ENCODE measurements at regions not wholly inside any gene's neighbourhood (a gene's known extent, or its start where the extent isn't known, plus 50 kb on each side); places are given as distances from the start of the nearest gene placed in this dataset.

DNA sequence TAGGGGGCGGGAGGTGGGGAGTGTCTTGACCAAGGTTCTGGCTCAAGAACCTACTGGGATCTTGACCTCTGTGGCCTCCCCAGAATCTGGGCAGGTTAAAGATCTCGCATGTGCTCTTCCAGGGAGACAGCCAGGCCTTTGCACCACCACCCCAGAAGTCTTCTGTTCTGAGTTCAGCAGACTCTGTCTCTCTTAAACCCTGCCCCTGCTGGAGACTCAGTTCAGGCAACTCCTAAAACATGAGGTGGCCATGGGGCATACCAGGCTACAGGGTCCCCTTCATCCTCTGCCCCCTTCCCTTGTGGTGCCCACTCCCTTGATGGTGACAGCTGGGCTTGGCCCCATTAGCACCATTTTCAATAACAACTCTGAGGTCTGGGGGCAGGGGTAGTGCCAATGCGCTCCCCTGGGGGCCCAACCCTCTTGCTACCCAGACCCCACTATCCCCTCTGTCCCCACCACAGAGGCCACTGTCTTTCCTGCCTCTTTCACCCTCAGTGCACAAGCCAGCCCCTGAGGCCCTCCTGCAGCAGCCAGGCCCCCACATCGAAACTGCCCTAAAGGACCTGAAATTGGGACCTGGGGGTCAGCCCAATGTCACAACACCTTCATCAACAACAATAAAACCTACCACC, 132.7 kb upstream of the RUNX3 start:
- Mint-ChIP-seq H3K27ac (no peak overlapping the region), H3K36me3 (no peaks in the 10 kb centered on the region), H3K9me3 (no peaks in the 10 kb centered on the region)
- ATAC-seq: no peak
- DNase-seq (ENCODE audit: low spot score in 2 of 2): no peak

DNA sequence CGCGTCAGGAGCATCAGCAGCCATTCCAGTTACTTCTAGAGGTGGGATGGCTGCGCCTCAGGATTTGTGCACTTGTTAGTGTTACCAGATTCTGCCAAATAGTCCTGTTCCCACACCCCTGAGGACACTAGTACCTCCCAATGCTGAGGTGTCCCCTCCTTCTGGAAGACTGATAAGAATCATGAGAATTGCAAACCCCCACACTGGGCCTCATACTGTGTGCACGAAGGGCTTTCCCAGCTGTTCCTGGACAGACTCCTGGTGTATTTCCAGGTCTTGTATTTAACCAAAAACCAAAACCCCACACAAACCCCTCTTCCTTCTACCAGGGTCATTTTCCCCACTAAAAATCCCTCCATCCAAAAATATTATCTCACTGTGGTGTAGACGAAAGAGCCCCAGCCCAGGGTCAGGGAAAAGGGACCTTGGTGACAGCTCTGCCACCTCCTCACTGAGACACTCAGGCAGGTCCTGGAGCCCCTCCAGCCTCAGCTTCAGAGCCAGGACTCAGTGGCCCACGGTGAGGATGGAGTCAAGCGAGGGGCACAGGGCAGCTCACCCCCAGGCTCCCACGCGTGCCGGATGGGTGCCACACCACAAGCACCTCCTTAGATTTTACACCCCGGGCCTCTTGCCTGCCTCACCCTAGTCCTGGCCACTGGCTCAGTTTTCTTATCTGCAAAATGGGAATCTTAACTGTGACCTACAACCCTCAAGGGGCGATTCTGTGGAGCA, 131.4 kb upstream of the RUNX3 start:
- no peaks in the 10 kb centered on the region for H3K9me3 Mint-ChIP-seq
- no peak overlapping the region for H3K27ac Mint-ChIP-seq
- H3K36me3 Mint-ChIP-seq: no peaks in the 10 kb centered on the region
- DNase-seq (ENCODE audit: low spot score in 2 of 2) (no peak), ATAC-seq (no peak)

DNA sequence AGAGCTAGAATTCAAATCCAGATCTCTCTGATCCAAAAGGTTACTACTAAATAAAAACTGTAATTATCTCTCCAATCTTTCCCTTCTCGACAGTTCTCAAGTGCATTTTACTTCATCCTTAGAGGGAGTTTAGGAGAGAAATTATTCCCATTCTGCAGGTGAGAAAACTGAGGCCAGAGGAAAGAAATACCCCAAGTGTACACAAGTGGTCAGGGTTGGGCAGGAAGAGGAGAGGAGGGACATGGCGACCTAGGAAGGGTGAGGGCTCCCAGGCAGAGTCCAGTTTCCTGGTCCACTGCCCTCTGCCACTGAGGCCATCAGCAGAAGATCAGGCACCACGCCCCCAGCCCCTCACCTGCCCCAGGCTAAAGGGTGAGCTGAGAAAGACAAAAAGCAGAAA, 127.1 kb upstream of the RUNX3 start:
- H3K27ac Mint-ChIP-seq: no peak overlapping the region
- no peaks in the 10 kb centered on the region for H3K9me3 Mint-ChIP-seq
- H3K36me3 Mint-ChIP-seq: no peaks in the 10 kb centered on the region
- DNase-seq (ENCODE audit: low spot score in 2 of 2) (no peak), ATAC-seq (no peak)

DNA sequence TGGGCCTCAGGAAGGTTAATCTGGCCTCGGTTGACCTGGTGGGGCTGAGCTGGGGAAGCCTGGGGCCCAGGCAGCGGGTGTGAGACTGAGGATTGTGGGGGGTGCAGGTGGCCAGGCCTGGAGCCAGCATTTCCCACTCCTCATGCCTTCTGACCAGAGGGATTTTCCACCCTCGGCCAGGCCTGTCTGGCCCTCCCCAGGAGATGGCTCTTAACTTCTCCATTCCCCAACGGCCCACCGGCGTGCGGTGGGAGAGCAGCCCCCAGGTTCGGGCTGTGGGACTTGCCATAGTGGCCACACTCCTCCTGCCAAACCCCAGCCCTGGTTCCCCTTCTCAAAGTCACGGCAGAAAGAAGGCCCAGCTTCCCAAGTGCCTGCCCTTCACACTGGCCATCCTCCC, 126.5 kb upstream of the RUNX3 start:
- ATAC-seq: no peak
- H3K36me3 Mint-ChIP-seq: no peaks in the 10 kb centered on the region

DNA sequence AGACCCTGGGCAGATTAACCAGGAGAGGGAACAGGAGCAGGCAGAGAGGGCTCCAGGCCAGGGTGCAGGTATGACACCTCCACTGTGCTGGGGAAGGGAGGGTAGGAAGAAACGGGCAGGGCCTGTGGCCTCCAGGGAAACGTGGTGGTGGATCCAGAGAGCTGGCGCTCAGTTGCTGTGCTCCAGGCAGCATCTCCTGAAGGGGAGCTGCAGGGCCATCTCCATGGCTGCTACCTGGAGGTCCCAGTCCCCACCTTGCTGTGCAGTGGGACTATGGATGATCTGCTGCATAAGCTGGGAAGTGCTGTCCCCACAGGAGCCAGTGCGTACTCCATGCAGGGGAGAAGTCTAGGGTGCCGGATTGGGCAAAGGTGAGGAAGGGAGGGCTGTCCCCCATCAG, 125.9 kb upstream of the RUNX3 start:
- peak overlapping the region in 1 of 2 donors; percentile 79 for H3K27ac Mint-ChIP-seq
- H3K9me3 Mint-ChIP-seq: no peaks in the 10 kb centered on the region
- no peaks in the 10 kb centered on the region for H3K36me3 Mint-ChIP-seq
- DNase-seq (ENCODE audit: low spot score in 2 of 2) (no peak), ATAC-seq (no peak)

More for the DNA sequence above, 126.5 kb upstream of the RUNX3 start:
- Mint-ChIP-seq H3K9me3 (no peaks in the 10 kb centered on the region), H3K27ac (no peak overlapping the region)
- DNase-seq (ENCODE audit: low spot score in 2 of 2): no peak

DNA sequence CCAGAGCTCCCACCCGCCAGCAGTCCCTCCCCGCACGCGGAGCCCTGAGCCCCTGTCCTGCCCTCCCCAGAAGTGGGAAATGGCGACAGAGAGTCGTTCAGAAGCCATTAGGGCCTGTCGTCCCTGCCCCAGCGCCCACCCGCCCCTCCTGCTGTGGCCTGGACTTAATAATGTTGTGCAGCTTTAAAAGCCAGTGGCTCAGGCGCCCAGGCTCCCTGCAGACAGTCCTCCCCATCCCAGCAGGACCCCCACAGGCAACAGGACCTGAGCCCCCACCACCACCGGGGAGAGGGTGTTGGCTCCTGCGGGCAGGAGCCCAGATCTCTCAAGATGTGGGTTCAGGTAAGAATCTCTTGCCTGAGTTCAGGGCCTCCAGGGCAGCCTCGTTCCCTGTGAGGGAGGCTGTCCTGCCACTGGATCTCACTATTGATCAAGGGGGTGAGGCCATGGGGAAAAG, 125.3 kb upstream of the RUNX3 start:
- no peaks in the 10 kb centered on the region for H3K9me3 Mint-ChIP-seq
- ATAC-seq: no peak
- no peaks in the 10 kb centered on the region for H3K36me3 Mint-ChIP-seq

DNA sequence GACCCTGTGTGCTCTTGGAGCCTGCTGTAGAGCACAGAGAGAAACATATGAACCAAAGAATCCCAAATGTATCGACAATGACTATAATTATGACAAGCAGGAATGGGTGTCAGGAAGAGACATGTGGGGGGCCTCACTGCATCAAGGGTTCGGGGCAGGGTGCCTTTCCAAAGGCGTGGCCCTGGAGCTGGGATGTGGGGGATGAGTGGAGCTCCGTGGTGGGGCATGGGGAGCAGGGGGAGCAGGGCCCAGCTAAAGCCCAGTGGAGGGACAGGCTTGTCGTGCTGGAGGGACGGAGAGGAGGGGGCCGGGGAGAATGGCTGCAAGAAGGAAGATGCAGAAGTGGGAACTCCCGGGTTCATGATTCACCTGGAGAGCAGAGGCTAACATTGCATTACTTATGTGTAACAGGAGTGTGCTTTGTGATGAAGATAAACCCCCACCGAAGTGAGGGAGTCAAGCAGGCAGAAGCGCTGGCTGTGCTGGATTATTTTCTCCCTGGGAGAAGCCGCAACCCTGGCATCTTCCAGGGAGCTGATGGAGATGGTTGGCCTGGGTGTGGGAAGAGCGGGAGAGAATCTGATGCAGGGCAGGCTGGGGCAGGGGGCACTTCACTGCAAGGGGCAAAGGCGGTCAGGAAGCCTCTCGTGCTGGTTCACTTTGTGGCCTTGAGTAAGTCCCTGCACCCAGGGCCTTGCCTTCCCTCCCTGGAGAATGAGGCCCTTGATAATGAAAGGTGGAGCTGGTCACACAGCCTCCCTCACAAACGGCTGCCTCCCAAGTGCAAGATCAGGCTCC, 124.6 kb upstream of the RUNX3 start:
- H3K36me3 Mint-ChIP-seq: no peaks in the 10 kb centered on the region
- DNase-seq (ENCODE audit: low spot score in 2 of 2): peak in 1 of 2 donors; percentile 38
- no peaks in the 10 kb centered on the region for H3K9me3 Mint-ChIP-seq
- peak overlapping the region in 1 of 2 donors; percentile 14 for H3K27ac Mint-ChIP-seq
- ATAC-seq: no peak

More for the DNA sequence above, 125.3 kb upstream of the RUNX3 start:
- DNase-seq (ENCODE audit: low spot score in 2 of 2): no peak
- H3K27ac Mint-ChIP-seq: peak overlapping the region in 1 of 2 donors; percentile 79

DNA sequence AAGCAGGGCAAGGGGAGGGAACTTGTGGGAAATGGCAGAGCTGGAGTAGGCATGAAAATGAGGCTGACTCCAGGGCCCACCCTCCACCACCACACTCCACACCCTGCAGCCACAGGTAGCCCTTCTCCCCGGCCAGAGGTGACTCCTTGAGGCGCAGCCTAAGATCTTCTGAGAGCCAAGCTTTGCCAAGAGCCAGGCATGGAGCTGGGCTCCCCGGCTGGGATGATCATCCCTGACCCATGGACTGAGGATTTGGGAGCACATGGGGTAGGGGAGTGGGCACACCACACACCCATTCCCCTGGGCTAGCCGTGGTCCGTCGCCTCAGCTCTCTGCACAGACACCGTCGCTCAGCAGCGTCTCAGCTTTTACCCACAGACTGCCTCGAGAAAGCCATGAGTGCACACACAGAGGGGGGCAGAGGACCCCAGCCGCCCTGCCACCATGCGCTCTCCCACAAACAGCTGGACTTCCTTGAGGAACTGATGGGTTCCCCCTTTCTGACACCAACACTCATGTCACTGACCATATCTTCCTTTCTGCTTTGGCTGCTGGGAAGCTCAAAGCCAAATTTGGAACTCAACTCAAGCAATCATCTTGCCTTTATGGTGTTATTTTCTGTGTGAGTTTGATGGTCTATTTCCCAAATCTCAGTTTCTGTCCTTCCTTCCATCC, 123.6 kb upstream of the RUNX3 start:
- Mint-ChIP-seq H3K27ac (no peak overlapping the region), H3K9me3 (no peaks in the 10 kb centered on the region), H3K36me3 (no peaks in the 10 kb centered on the region)
- ATAC-seq: no peak
- no peak for DNase-seq (ENCODE audit: low spot score in 2 of 2)

DNA sequence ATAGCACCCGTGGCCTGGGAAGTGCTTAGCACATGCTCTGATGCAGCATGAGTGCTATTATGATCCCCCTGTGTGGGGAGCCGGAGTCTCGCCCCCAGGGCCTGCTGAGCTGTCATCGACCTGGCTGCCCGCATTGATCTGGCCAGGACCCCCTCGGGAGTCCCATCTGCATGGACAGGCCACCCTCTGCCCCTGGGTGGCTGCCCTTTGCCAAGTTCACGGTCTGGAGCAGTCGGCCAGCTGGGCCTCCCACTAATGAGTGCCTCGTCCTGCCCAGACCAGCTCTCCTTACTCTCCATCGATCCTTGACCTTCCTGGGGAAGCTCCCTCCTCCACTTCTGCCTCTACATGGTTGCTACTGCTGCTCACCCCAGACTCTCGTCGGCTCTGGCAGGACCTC, 121.8 kb upstream of the RUNX3 start:
- ATAC-seq (no peak), DNase-seq (ENCODE audit: low spot score in 2 of 2) (no peak)
- H3K27ac Mint-ChIP-seq: no peak overlapping the region
- no peaks in the 10 kb centered on the region for H3K9me3 Mint-ChIP-seq
- H3K36me3 Mint-ChIP-seq: no peaks in the 10 kb centered on the region

DNA sequence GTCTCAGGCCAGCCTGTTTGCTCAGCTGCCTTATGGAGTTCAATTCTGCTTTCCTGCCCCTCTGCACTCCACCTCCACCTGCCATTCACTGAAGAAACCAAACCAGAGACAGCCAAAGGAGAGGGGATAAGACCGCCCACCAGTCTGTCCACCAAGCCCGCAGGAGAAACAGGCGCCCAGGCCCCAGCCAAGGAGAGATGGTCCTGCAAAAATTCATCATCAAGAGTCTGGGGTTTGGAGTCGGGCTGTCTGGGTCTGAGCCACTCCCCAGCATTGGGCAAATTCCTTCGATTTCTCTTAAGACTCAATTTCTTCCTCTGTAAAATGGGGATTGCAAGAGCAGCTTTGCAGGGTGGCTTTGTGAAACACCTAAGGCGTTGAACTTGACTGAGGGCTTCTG, 121.4 kb upstream of the RUNX3 start:
- Mint-ChIP-seq H3K27ac (no peak overlapping the region), H3K9me3 (no peaks in the 10 kb centered on the region), H3K36me3 (no peaks in the 10 kb centered on the region)
- DNase-seq (ENCODE audit: low spot score in 2 of 2): no peak
- ATAC-seq: no peak

DNA sequence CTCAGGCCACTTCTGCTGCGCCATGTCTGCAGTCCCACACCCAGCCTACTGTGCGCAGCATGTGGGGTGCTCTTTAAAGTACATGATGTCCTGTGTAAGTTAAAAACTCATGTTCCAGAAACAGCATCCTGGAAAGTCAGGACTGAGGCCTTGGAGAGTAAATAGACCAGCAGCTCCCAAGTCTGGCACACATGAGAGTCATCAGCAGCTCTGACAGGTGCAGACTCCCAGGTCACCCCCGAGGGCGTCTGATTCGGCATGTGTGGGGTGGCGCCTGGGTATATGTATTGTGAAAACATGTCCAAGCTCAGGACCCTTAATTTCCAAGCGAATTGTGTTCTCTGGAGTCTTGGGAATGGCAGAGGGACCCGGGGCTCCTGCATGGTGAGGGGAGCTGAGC, 120.1 kb upstream of the RUNX3 start:
- ATAC-seq (no peak), DNase-seq (ENCODE audit: low spot score in 2 of 2) (no peak)
- no peaks in the 10 kb centered on the region for H3K9me3 Mint-ChIP-seq
- H3K27ac Mint-ChIP-seq: no peak overlapping the region
- no peaks in the 10 kb centered on the region for H3K36me3 Mint-ChIP-seq

DNA sequence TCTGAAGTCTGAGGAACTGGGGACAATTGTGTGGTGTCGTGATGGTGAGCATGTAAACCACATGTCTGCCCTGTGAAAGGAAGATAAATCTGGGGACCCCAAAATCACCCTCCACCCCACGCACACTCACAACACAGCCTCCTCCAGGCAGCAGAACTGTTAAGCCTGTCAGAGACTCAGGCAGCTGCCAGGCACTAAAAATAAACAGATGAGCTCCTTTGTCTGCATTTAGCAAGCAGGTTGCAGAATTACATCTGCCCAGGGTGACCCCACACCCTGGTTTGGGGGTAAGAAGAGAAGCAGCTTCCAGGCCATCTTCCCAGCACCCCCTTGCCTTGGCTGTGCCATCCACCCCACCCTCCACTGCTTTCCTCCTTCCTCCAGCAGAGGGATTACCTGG, 119.1 kb upstream of the RUNX3 start:
- Mint-ChIP-seq H3K36me3 (no peaks in the 10 kb centered on the region), H3K9me3 (no peaks in the 10 kb centered on the region), H3K27ac (no peak overlapping the region)
- DNase-seq (ENCODE audit: low spot score in 2 of 2) (no peak), ATAC-seq (no peak)

DNA sequence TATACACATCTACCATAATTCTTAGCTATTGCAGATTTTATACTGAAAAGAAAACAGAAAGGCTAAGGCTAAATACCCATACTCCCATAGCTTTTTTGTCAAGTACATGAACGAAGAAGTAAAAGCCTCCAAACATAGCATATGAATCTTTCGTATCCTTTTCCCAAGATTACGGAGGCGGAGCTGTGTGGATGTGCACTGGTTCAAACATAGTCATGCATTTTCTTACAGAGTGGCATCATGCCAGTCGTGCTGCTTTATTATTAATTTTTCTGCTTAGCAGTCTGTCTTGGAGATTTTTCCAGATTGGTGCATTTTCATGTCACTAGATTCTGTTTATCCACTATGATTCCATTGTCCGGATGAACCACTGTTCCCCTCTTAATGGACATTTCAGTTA, 118.7 kb upstream of the RUNX3 start:
- Mint-ChIP-seq H3K36me3 (no peaks in the 10 kb centered on the region), H3K9me3 (no peaks in the 10 kb centered on the region), H3K27ac (no peak overlapping the region)
- DNase-seq (ENCODE audit: low spot score in 2 of 2): no peak
- no peak for ATAC-seq

DNA sequence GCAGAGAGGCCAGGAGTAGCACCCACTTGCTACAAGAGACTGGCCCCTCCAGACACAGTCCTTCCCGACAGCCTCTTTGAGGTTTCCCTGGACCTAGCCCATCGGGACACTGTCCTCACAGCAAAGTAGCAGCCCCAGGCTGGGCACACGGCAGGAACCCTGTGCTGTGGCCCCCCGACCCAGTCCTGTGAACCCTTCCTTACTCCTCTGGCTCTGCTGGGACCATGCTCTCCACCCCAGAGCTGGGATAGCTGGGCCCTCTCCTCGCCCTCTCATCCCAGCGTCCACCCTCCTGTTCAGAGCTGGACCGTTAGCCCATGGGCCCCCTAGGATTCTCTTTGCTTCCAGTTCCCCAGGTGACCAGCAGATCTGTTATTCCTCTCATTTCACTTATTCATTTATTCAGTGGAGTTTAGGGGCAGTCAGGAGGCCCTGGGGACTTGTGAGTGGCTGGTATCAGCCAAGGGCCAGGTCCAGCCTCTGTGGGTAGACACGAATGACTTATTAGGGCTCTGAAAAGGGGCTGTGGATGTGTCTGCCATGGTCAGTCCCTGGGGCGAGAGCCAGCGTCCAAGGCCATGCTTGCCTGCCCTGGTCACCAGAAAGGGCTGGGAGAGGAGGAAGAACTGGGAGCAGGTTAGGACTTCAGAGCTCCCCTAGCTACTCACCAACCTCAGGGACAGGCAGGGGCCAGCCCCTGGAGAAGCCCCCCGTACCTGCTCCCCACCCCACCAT, 117.6 kb upstream of the RUNX3 start:
- Mint-ChIP-seq H3K27ac (peak overlapping the region in 1 of 2 donors; percentile 26), H3K36me3 (no peaks in the 10 kb centered on the region), H3K9me3 (no peaks in the 10 kb centered on the region)
- ATAC-seq (no peak), DNase-seq (ENCODE audit: low spot score in 2 of 2) (no peak)

DNA sequence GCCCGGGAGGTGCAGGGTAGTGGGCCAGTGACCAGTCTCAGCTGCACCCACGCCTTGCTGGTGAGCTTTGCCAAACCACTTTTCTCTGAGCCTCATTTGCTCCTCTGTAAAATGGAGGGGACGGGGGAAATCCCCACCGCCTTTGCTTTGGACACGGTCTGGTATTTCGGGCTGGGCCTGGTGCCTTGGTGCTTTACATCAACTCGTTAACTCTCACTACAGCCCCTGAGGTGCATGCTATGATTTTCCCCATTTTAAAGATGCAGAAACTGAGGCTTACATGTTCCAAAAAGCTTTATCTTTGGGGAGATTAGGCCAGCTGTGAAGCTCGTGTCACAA, 116.1 kb upstream of the RUNX3 start:
- ATAC-seq (no peak), DNase-seq (ENCODE audit: low spot score in 2 of 2) (no peak)
- H3K36me3 Mint-ChIP-seq: no peaks in the 10 kb centered on the region
- no peak overlapping the region for H3K27ac Mint-ChIP-seq
- H3K9me3 Mint-ChIP-seq: no peaks in the 10 kb centered on the region

DNA sequence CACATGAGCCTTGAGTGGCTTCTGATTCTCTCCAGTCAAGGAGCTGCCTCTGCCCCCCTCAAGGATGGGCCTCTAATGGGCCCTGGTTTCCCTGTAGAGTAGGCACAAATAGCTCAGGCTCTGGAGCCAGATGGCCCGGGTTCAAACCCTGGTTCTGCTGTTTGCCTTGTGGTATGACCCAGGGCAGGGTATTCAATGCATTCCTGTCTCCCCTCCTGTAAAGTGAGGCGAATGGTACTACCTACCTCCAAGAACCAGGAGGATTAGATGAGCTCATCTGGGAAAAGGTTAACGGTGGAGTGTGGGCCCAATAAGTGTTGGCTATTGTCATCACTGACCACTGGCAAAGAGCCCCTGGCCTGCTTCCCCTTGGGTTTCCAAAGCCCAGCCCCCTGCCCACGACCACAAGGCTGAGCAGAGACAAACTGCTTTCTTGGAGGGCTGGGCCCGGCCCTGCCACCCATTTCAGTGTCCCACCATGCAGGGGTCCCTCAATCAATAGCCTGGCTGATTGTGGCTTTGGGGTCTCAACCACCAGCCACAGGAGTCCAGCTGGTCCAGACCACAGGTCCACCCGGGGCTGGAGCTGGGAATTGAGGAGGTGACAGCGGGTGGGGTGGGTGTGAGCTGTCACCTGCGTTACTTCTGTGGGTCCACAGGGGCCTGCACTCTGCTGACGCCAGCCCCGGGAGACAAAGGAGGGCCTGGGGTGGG, 115.6 kb upstream of the RUNX3 start:
- DNase-seq (ENCODE audit: low spot score in 2 of 2) (no peak), ATAC-seq (no peak)
- Mint-ChIP-seq H3K27ac (no peak overlapping the region), H3K9me3 (no peaks in the 10 kb centered on the region), H3K36me3 (no peaks in the 10 kb centered on the region)
